MG63 (cell line): ENCODE measurements at regions not wholly inside any gene's neighbourhood (a gene's known extent, or its start where the extent isn't known, plus 50 kb on each side); places are given as distances from the start of the nearest gene placed in this dataset.

Source experiments
- DNase-seq: peaks from one replicate; pipeline ENCODE4 v3.0.0-alpha.2; 2020
- H3K27me3 ChIP-seq: fragments of 250-450 bp; sonication (Bioruptor Pico); 2 replicates; pipeline ENCODE4 v1.5.1; 2020; ENCODE audit warnings: mild to moderate bottlenecking, moderate library complexity
- H3K36me3 ChIP-seq: fragments of 250-450 bp; sonication (Bioruptor Pico); 2 replicates; pipeline ENCODE4 v1.5.1; 2020; ENCODE audit warnings: mild to moderate bottlenecking, moderate library complexity
- H3K4me3 ChIP-seq: fragments of 250-450 bp; sonication (Bioruptor Pico); 2 replicates; pipeline ENCODE4 v1.5.1; 2020; ENCODE audit warnings: mild to moderate bottlenecking, moderate library complexity
- H3K9me3 ChIP-seq: fragments of 250-450 bp; sonication (Bioruptor Pico); 2 replicates; pipeline ENCODE4 v1.5.1; 2020; ENCODE audit warnings: mild to moderate bottlenecking, moderate library complexity

DNA sequence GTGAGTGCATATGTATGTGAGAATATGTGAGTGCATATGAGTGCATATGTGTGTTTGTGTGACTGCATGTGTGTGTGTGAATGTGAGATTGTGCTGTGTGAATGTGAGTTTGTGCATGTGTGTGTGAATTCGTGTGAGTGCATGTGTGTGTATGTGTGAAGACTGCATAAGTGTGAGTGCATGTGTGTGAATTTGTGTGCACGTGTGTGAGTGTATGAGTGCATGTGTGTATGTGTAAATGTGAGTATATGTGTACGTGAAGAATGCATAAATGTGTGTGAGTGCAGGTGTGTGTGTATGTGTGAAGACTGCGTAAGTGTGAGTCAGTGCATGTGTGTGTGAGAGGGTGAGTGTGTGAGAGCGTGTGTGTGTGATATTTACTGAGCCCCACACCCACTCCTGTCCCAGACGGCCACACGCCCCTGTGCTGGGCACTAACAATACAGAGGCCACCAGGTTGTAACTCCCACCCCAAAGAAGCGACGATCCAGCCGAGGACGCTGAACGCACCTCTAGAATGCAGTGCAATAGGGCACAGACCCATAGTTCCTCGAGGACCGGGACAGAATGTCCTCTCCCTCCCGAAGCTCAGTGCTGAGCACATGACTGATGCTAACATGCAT lies 97.8 kb downstream of the C16orf95 start:
- DNase-seq = no peak
- Histone ChIP-seq H3K4me3 (no peak overlapping the region), H3K36me3 (no peaks in the 10 kb centered on the region), H3K9me3 (no peaks in the 10 kb centered on the region), H3K27me3 (no peaks in the 10 kb centered on the region)

DNA sequence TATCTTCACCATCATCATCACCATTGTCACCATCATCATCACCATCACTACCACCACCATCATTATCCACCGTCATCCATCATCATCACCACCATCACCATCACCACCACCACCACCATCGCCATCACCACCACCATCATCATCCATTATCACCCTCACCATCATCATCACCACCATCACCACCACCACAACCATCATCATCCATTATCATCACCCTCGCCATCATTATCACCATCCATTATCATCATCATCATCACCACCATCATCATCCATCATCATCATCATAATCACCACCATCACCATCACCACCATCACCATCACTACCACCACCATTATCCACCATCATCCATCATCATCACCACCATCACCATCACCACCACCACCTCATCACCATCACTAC lies 95.6 kb downstream of the C16orf95 start:
- Histone ChIP-seq H3K36me3 (no peaks in the 10 kb centered on the region), H3K27me3 (no peaks in the 10 kb centered on the region), H3K4me3 (no peak overlapping the region), H3K9me3 (no peaks in the 10 kb centered on the region)
- DNase-seq = no peak

DNA sequence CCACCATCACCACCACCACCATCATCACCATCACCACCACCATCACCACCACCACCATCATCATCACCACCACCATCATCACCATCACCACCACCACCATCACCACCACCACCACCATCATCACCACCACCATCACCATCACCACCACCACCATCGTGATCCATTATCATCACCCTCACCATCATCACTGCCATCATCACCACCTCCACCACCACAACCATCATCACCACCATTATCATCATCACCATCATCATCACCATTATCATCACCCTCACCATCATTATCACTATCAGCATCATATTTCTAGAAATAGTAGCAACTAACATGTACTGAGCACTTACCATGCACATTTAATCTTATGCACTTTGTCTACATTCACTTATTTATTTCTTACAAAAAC lies 94.9 kb downstream of the C16orf95 start:
- H3K27me3 ChIP-seq = no peaks in the 10 kb centered on the region
- H3K4me3 ChIP-seq = no peak overlapping the region
- DNase-seq = no peak
- H3K9me3 ChIP-seq = no peaks in the 10 kb centered on the region
- H3K36me3 ChIP-seq = no peaks in the 10 kb centered on the region

DNA sequence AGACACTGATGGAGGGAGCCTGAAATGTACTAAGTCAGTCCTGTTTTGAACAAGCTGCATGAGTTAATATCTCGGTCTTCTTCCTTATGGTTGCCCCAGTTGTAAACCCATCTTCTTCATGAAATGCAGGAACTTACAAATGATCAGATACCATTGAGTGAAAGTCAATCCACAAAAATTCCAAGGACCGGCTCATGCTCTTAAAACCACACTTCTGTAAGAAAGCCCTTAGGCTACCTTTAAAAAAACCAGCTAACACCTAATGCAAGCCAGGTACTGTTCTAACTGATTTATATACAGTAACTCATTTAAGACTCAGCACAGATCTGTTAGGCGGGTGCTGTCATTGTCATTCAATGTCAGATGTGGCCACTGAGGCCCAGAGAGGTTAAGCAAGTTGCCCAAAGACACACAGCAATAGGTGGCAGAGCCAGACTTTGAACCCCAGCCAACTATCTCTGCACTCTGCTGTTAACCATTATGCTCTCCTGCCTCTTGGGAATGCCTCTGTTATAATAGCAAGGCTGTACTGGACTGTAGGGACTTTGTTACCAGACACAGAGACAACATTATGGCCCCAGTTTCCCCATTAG lies 93.4 kb downstream of the C16orf95 start:
- H3K9me3 ChIP-seq = no peaks in the 10 kb centered on the region
- no peak for DNase-seq
- H3K27me3 ChIP-seq = no peaks in the 10 kb centered on the region
- H3K4me3 ChIP-seq = no peak overlapping the region
- H3K36me3 ChIP-seq = no peaks in the 10 kb centered on the region

DNA sequence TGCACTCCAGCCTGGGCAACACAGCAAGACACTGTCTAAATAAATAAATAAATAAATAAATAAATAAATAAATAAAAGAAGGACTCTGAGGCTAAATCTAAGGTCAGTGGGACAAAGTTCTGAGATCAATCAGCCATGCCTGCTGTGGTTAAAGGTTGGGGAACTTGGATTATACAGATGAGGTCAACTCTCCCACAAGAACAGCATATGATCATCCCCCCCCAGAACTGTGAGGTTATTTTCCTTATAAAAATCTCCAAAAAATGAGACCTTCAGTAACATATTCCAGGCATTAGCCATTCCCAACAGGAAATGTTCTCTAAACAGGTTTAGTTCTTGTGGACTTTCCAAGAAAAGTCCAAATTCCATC lies 90.3 kb downstream of the C16orf95 start:
- no peaks in the 10 kb centered on the region for H3K27me3 ChIP-seq
- no peak overlapping the region for H3K4me3 ChIP-seq

DNA sequence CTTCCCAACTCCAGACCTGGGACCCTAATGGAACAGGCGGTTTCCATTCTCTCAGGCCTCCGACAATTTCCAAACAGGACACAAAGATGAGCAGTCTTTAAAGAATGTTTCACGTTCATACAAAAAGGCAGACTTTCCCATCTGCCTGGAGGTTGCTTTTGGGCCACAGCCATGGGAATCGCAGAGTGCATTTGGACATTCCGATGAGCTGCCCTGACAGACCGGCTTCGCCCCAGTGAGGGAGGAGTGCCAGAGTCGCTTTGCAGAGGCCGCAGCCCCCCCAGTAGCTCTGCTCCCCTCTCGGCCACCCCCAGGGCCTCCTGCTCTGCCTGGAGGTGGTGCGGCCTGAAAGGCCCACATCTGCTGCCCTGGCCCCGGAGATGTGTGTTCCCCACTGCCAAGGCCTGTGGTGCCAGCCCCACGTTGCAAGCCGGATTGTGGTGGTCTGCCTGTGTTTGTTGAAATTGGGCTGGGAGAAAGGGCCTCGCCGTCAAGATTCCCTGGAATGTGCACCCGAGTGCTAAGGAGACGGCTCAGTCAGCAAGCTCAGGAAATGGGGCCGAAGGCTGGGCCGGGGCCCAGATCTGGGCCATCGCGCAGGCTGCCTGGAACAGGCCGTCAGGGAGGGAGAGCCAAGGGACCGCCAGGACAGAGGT lies 89.8 kb downstream of the C16orf95 start:
- H3K9me3 ChIP-seq = no peaks in the 10 kb centered on the region
- no peaks in the 10 kb centered on the region for H3K27me3 ChIP-seq
- no peak for DNase-seq
- H3K4me3 ChIP-seq = no peak overlapping the region
- H3K36me3 ChIP-seq = no peaks in the 10 kb centered on the region

More for the DNA sequence above, 90.3 kb downstream of the C16orf95 start:
- no peaks in the 10 kb centered on the region for H3K9me3 ChIP-seq
- no peak for DNase-seq
- no peaks in the 10 kb centered on the region for H3K36me3 ChIP-seq

DNA sequence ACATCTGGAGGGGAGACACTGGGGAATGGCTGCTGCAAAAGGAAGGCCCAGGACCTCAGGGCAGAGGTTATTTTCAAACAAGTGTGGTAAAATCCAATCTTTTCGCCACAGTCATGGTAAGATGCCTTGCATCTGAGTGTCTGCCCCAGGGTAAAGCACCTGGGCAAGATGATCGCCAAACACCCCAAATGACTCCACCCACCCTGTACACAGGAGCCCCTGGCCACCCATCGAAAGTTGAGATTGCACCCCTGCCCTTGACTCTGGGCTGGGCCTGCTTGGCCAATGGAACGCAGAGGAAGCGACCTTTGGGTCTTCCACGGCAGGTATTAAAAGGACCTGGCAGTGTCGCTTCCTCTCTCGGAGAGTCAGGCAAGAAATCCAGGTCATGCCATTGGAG lies 88.8 kb downstream of the C16orf95 start:
- no peaks in the 10 kb centered on the region for H3K9me3 ChIP-seq
- H3K36me3 ChIP-seq = no peaks in the 10 kb centered on the region
- no peak overlapping the region for H3K4me3 ChIP-seq
- H3K27me3 ChIP-seq = no peaks in the 10 kb centered on the region
- DNase-seq = no peak

DNA sequence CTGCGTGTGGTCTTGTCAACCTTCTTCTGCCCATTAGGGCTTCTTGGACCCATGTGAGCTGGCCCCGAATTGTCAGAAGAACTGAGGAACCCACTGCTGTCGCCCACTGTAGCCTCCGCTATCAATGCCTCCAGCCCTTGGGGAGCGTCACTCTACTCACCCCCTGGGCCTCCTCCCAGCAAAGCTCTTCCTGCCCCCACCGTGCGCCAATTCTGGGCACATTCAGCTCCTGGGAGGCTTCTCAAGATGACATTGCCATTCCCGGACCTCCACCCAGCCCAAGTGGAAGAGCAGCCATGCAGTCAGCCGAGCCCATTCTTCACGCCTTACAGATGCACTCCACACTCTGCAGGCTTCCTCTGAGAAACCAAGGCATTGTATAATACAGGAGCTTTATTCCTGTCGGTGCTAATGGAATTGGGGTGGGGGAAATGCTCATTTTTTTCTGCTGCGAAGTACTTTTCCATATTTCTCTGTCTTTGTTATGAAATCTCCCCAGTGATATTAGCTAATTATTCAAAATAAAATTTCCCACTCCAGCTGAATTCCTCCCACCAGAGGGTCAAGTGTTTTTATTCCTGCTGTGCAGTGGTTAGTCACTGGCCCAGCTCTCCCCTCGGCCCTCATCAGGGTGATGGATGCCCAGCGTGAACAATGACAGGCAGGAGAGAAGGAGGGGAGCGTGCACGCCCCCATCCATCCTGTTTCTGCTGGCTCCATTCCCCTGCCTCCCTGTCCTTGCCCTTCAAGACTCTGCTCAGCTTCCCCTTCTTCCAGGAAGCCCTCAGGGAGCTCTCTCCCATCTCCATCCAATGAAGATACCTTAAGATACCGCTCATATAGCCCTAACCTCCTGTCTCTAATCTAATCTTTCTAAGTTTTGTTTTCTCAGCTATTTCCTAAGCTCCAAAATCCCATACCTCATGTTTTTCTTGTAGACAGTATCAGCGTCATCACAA lies 87.7 kb downstream of the C16orf95 start:
- no peaks in the 10 kb centered on the region for H3K9me3 ChIP-seq
- DNase-seq = no peak
- no peaks in the 10 kb centered on the region for H3K36me3 ChIP-seq
- no peak overlapping the region for H3K4me3 ChIP-seq
- H3K27me3 ChIP-seq = no peaks in the 10 kb centered on the region

DNA sequence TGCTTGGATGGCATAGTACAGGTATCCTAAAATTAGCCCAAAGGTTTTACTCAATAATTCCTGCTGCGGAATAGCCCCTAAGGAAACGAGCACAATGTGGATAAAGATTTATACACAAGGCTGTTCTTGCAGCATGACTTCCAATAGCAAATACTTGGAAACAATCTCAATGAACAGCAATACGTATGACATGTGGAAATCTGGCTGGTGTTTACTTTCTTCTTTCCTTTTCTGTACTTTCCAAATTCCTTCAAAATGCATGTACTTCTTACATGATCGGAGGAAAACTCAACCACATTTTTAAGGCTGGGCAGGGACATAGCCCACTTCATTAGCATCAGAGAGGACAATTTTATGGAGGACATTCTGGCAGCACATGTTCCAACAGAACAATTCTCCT lies 86.6 kb downstream of the C16orf95 start:
- no peak for DNase-seq
- Histone ChIP-seq H3K27me3 (no peaks in the 10 kb centered on the region), H3K4me3 (no peak overlapping the region), H3K9me3 (no peaks in the 10 kb centered on the region), H3K36me3 (no peaks in the 10 kb centered on the region)

DNA sequence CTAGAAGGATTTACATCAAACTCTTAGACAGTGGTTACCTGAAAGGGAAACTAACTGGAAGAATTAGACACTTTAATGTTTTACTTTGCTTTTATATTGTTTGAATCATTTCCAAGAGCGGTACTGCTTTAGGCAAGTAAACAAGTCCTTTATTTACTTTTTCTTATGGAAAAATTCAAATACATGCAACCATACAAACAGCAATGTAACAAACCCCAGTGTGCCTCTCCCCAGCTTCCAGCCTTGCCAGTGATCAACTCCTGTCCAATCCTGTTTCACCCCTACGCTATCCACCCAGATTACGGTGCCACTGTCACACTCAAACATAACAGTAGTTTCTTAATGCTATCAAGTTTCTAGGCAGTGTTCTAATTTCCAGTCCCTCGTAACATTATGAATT lies 85.9 kb downstream of the C16orf95 start:
- Histone ChIP-seq H3K36me3 (no peaks in the 10 kb centered on the region), H3K9me3 (no peaks in the 10 kb centered on the region), H3K27me3 (no peaks in the 10 kb centered on the region), H3K4me3 (no peak overlapping the region)
- no peak for DNase-seq

DNA sequence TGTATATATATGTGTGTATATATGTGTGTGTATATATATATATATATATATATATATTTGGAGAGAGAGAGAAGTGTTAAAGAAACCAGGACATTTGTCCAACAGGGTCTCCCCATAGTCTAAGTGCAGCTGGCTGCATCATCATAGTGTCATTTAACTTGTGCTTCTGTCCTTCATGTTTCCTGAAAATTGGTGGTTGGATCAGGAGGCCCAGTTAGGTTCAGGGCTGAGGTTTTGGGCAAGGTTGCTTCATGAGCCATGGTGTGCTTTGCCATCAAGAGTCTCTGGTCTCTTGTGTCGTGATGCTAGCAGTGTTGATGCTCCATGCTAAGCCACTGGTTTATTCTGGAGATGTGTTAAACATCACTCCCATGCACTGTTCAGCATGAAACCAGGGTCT lies 85.3 kb downstream of the C16orf95 start:
- Histone ChIP-seq H3K9me3 (no peaks in the 10 kb centered on the region), H3K4me3 (no peak overlapping the region), H3K36me3 (no peaks in the 10 kb centered on the region), H3K27me3 (no peaks in the 10 kb centered on the region)
- DNase-seq = no peak

DNA sequence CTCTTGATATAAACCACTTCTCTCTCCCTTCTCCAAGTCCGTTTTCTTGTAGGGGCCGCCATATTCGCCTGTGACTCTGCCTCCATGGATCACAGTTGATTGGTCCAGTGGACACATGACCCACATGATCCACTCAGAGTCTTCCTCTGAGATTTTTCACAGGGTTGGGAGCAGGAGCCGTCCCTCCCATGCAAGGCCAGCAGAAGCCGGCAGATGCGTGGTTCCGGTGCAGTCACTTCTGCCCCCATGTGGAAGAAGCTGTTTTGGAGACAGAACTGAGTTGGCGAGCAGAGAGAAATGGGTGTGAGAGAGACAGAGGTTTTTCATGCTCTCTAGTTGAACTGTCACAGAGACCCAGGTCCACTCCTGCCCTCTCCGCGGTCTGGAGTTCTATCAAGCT lies 83.3 kb downstream of the C16orf95 start:
- Histone ChIP-seq H3K27me3 (no peaks in the 10 kb centered on the region), H3K9me3 (no peaks in the 10 kb centered on the region), H3K4me3 (no peak overlapping the region), H3K36me3 (no peaks in the 10 kb centered on the region)
- DNase-seq = no peak

DNA sequence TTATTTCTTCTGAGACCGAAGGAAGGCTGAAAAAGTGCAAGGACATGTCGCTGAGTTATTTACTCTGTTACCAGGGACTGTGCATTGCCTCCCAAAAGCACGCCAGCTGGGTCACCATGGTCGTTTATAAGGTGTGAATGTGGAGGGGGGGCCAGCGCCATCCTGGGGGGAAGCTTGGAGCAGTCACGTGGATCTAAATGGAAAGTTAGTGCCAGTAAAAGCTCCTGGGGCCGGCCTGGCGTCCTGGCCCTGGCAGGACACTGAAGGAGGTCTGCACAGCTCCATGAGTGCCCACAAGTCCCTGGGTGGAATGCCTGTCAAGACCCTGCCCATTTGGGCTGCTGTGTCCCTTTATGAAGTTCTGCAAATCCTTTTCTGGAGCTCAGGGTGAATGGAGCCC lies 82.6 kb downstream of the C16orf95 start:
- H3K36me3 ChIP-seq = no peaks in the 10 kb centered on the region
- no peak for DNase-seq
- no peaks in the 10 kb centered on the region for H3K9me3 ChIP-seq
- H3K4me3 ChIP-seq = no peak overlapping the region
- no peaks in the 10 kb centered on the region for H3K27me3 ChIP-seq

DNA sequence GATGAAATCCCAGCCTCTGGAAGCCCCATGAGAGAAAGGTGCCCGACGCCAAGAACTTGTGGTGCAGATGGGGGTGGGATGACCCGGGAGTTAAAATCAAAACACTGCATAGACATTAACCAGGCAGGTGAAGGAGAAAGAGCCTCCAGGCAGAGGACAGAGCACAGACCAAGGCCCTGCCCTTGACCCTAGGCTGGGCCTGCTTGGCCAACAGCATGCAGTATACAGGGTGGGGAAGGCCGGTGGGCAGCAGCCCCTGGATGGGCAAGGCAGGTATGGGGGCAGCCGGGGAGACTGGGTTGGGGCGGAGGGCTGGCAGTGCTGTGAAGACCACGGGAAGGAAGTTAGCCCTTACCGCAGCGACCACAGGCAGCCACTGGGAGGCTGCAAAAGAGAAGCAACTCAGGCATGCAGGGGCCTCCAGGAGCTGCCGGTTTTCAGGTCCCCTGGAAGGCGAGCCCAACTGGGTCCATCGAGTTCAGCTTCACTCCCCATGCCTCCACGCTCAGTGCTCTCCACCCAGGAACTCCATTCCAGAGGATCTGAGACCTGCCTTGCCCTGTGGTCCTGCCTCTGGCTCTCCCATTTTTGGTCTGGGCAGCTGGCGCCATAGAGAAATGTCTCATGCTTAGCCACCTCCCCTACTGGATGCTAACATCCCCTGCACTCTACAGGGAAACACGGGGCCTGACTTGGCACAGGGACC lies 81.2 kb downstream of the C16orf95 start:
- Histone ChIP-seq H3K36me3 (no peaks in the 10 kb centered on the region), H3K4me3 (no peak overlapping the region), H3K9me3 (no peaks in the 10 kb centered on the region), H3K27me3 (no peaks in the 10 kb centered on the region)
- DNase-seq = no peak

DNA sequence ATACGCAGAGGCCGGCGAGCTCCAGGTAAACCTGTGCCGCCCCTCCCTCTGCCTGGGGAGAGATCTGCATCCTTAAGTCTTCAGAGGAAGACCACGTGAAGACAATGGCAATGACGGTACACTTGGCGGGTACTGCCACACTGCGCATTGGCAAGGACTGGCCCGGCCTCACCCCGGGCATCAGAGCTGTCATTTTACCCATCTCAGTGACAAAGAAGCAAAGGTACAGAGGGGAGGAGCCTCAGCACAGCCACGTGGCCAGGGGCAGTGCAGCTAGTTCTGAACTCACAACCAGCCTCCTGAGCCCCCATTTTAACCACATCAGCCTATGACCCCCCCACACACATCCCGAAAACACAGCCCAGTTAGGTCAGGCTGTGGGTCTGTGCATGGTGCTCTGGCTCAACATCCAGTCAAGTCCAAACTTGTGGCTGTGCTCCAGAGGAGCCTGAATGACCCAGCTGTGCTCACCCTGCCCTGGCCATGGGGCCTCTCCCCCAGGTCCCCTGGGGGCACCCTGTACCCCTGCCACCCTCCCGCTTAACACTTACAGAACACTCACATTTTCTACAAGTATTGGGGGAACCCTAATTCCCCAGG lies 80.6 kb downstream of the C16orf95 start:
- Histone ChIP-seq H3K27me3 (no peaks in the 10 kb centered on the region), H3K36me3 (no peaks in the 10 kb centered on the region), H3K4me3 (no peak overlapping the region), H3K9me3 (no peaks in the 10 kb centered on the region)
- DNase-seq = no peak

DNA sequence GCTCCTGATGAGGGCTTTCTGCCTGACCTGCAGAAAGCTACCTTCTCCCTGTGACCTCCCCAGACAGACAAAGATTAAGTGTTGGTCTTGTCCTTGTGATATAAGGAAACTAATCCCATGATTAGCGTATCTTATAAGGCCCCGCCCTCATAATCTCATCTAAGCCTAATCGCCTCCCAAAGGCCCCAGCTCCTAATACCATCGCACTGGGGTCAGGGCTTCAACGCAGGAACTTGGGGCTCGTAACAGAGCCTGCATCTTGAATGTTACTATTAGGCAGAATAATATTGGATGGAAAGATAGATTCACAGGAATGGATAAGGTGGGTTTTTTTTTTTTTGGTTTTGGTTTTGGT lies 78.9 kb downstream of the C16orf95 start:
- Histone ChIP-seq H3K36me3 (no peaks in the 10 kb centered on the region), H3K27me3 (no peaks in the 10 kb centered on the region), H3K4me3 (no peak overlapping the region), H3K9me3 (no peaks in the 10 kb centered on the region)
- no peak for DNase-seq
